ENCODE measurements at regions not wholly inside any gene's neighbourhood (a gene's known extent, or its start where the extent isn't known, plus 50 kb on each side); places are given as distances from the start of the nearest gene placed in this dataset.
"Not testable (repeated sequence)": the region's sequence is repeated elsewhere in the genome, so short reads cannot be mapped to it uniquely, and the experiment has no call there.

- Histone ChIP-seq H3K27ac (no peak overlapping the region), H3K4me3 (no peak overlapping the region)
These were observed 254.4 kb upstream of the SFSWAP start for GRCh38 chr12:131456301-131457027.

GRCh38 chr12:131457028-131457310 lies 253.9 kb upstream of the SFSWAP start:
- Histone ChIP-seq H3K27ac (no peak overlapping the region), H3K4me3 (no peak overlapping the region)

- Histone ChIP-seq H3K27ac (no peak overlapping the region), H3K4me3 (no peak overlapping the region)
These were observed 253.4 kb upstream of the SFSWAP start for GRCh38 chr12:131457331-131458047.

GRCh38 chr12:131458048-131458374 lies 252.9 kb upstream of the SFSWAP start:
- Histone ChIP-seq H3K4me3 (no peak overlapping the region), H3K27ac (no peak overlapping the region)

- H3K27ac ChIP-seq = no peak overlapping the region
- no peak overlapping the region for H3K4me3 ChIP-seq
These were observed 251.7 kb upstream of the SFSWAP start for GRCh38 chr12:131458931-131459772.

- Histone ChIP-seq H3K4me3 (no peak overlapping the region), H3K27ac (no peak overlapping the region)
These were observed 251.0 kb upstream of the SFSWAP start for GRCh38 chr12:131459773-131460365.

- H3K4me3 ChIP-seq = no peak overlapping the region
- no peak overlapping the region for H3K27ac ChIP-seq
These were observed 250.4 kb upstream of the SFSWAP start for GRCh38 chr12:131460520-131460919.

- H3K27ac ChIP-seq = no peak overlapping the region
These were observed 249.8 kb upstream of the SFSWAP start for GRCh38 chr12:131461096-131461495.

GRCh38 chr12:131463174-131463573 lies 247.7 kb upstream of the SFSWAP start:
- no peak overlapping the region for H3K4me3 ChIP-seq
- H3K27ac ChIP-seq = no peak overlapping the region

More at GRCh38 chr12:131461096-131461495, 249.8 kb upstream of the SFSWAP start:
- H3K4me3 ChIP-seq = no peak overlapping the region

- H3K4me3 ChIP-seq = no peak overlapping the region
- H3K27ac ChIP-seq = no peak overlapping the region
These were observed 246.8 kb upstream of the SFSWAP start for GRCh38 chr12:131464081-131464480.

GRCh38 chr12:131466306-131466705 lies 244.6 kb upstream of the SFSWAP start:
- Histone ChIP-seq H3K27ac (no peak overlapping the region), H3K4me3 (no peak overlapping the region)

GRCh38 chr12:131466932-131467331 lies 244.0 kb upstream of the SFSWAP start:
- no peak overlapping the region for H3K27ac ChIP-seq

GRCh38 chr12:131468206-131468605 lies 242.7 kb upstream of the SFSWAP start:
- Histone ChIP-seq H3K4me3 (no peak overlapping the region), H3K27ac (no peak overlapping the region)

More at GRCh38 chr12:131466932-131467331, 244.0 kb upstream of the SFSWAP start:
- no peak overlapping the region for H3K4me3 ChIP-seq

GRCh38 chr12:131469945-131470344 lies 240.9 kb upstream of the SFSWAP start:
- not testable (repeated sequence) for H3K27ac ChIP-seq, H3K4me3 ChIP-seq

- Histone ChIP-seq H3K27ac (no peak overlapping the region), H3K4me3 (no peak overlapping the region)
These were observed 239.5 kb upstream of the SFSWAP start for GRCh38 chr12:131471271-131471905.

GRCh38 chr12:131471946-131472732 lies 238.8 kb upstream of the SFSWAP start:
- no peak overlapping the region for H3K4me3 ChIP-seq

GRCh38 chr12:131473261-131473660 lies 237.6 kb upstream of the SFSWAP start:
- no peak overlapping the region for H3K27ac ChIP-seq

More at GRCh38 chr12:131471946-131472732, 238.8 kb upstream of the SFSWAP start:
- no peak overlapping the region for H3K27ac ChIP-seq

GRCh38 chr12:131473741-131474709 lies 236.9 kb upstream of the SFSWAP start:
- H3K4me3 ChIP-seq = no peak overlapping the region
- H3K27ac ChIP-seq = no peak overlapping the region

More at GRCh38 chr12:131473261-131473660, 237.6 kb upstream of the SFSWAP start:
- no peak overlapping the region for H3K4me3 ChIP-seq

Measured in skin epidermis (tissue), 12 donors.